Kidney (tissue), 13 donors: ENCODE measurements at regions not wholly inside any gene's neighbourhood (a gene's known extent, or its start where the extent isn't known, plus 50 kb on each side); places are given as distances from the start of the nearest gene placed in this dataset.
"Not testable (repeated sequence)": the region's sequence is repeated elsewhere in the genome, so short reads cannot be mapped to it uniquely, and the experiment has no call there.

Source experiments
- DNase-seq, 5 donors: peaks; one replicate each; pipeline ENCODE4 v3.0.0-alpha.2; 2013 to 2020
- FAIRE-seq: peaks from 2 replicates; lab custom pipeline; 2012; peaks lifted over from hg19 to GRCh38; lab: Jason Lieb, UNC
- H3K27ac ChIP-seq, 2 donors: one replicate each; pipeline ENCODE4 v1.7.0; 2013; ENCODE audit warnings: low read depth in 2 of 2, low read length in 2 of 2, inconsistent platforms in 1 of 2
- H3K27me3 ChIP-seq: one replicate; pipeline ENCODE4 v1.7.1; 2013; ENCODE audit warnings: low read length, inconsistent platforms; ENCODE audit not compliant: control insufficient read depth, insufficient read depth
- H3K36me3 ChIP-seq, 3 donors: one replicate each; pipeline versions ENCODE4 v1.7.0 to v1.7.1; 2013; ENCODE audit warnings: low read length in 3 of 3, control low read depth in 1 of 3, inconsistent platforms in 1 of 3; ENCODE audit not compliant: insufficient read depth in 3 of 3, control insufficient read depth in 2 of 3
- H3K4me1 ChIP-seq, 3 donors: one replicate each; pipeline versions ENCODE4 v1.7.0 to v1.7.1; 2013; ENCODE audit warnings: low read length in 3 of 3, inconsistent platforms in 1 of 3, low read depth in 1 of 3; ENCODE audit not compliant: control insufficient read depth in 2 of 3, insufficient read depth in 2 of 3
- H3K4me3 ChIP-seq, 3 donors: one replicate each; pipeline versions ENCODE4 v1.7.0 to v1.8.1; 2013; ENCODE audit warnings: low read length in 3 of 3, control low read depth in 1 of 3, inconsistent platforms in 1 of 3
- H3K9ac ChIP-seq, 3 donors: one replicate each; pipeline versions ENCODE4 v1.7.0 to v1.7.1; 2013; ENCODE audit warnings: low read length in 3 of 3, control low read depth in 1 of 3, inconsistent platforms in 1 of 3
- H3K9me3 ChIP-seq, 3 donors: one replicate each; pipeline versions ENCODE4 v1.7.0 to v1.7.1; 2013; ENCODE audit warnings: low read length in 3 of 3, control low read depth in 1 of 3, inconsistent platforms in 1 of 3; ENCODE audit not compliant: control insufficient read depth in 2 of 3, insufficient read depth in 1 of 3
- CTCF ChIP-seq: IDR thresholded peaks from 3 replicates; pipeline ENCODE4 v1.5.1; 2012; ENCODE audit warnings: mild to moderate bottlenecking, moderate library complexity, borderline replicate concordance; ENCODE audit not compliant: insufficient read depth; ENCODE audit errors: extremely low read depth
- intact Hi-C: fragments of 100-400 bp; cut with DNase I; formaldehyde crosslinking; loops from one replicate; pipeline ENCODE4 v1.11.1; 2022
- donor health status: control.
- donor health status: control.
- donor health status: control.
- donor health status: control.
- donor health status: control.
- donor health status: DM: yes; HTN: yes; CAD: no.
- donor health status: Normal renal cell carcinoma (clear cell type).

GRCh38 chr6:62982951-62983350 lies 228.3 kb upstream of the FKBP1C start:
- Histone ChIP-seq H3K36me3 (no peaks in the 10 kb centered on the region), H3K4me1 (no peaks in the 10 kb centered on the region), H3K9me3 (no peaks in the 10 kb centered on the region), H3K4me3 (no peak overlapping the region), H3K9ac (no peak overlapping the region), H3K27ac (no peak overlapping the region), H3K27me3 (no peaks in the 10 kb centered on the region)
- intact Hi-C loops: no loop called here
- FAIRE-seq (peak; percentile 29), DNase-seq (no peak)
- no peak for TF ChIP-seq CTCF

GRCh38 chr6:62991696-62992095 lies 219.6 kb upstream of the FKBP1C start:
- H3K27ac ChIP-seq, H3K36me3 ChIP-seq, H3K4me3 ChIP-seq, intact Hi-C loops, H3K9ac ChIP-seq, H3K9me3 ChIP-seq, H3K4me1 ChIP-seq, FAIRE-seq, H3K27me3 ChIP-seq, DNase-seq: not testable (repeated sequence)

GRCh38 chr6:62993951-62994350 lies 217.3 kb upstream of the FKBP1C start:
- H3K9me3 ChIP-seq: no peaks in the 10 kb centered on the region
- FAIRE-seq (no peak), DNase-seq (no peak)
- intact Hi-C loops: no loop called here
- no peak overlapping the region for H3K9ac ChIP-seq
- H3K4me1 ChIP-seq: no peaks in the 10 kb centered on the region
- H3K27ac ChIP-seq: no peak overlapping the region
- no peak overlapping the region for H3K4me3 ChIP-seq
- H3K36me3 ChIP-seq: no peaks in the 10 kb centered on the region
- no peak for TF ChIP-seq CTCF
- no peaks in the 10 kb centered on the region for H3K27me3 ChIP-seq

- TF ChIP-seq CTCF: no peak
- no peak overlapping the region for H3K4me3 ChIP-seq
- H3K27me3 ChIP-seq: no peaks in the 10 kb centered on the region
- no peak overlapping the region for H3K9ac ChIP-seq
- intact Hi-C loops: no loop called here
- H3K9me3 ChIP-seq: no peaks in the 10 kb centered on the region
- peak in 2 of 5 donors; percentile 30 to 54 for DNase-seq
- FAIRE-seq: no peak
- H3K4me1 ChIP-seq: no peaks in the 10 kb centered on the region
- H3K36me3 ChIP-seq: no peaks in the 10 kb centered on the region
- peak overlapping the region in 1 of 2 donors; percentile 41 for H3K27ac ChIP-seq
Observed at GRCh38 chr6:62998022-62998421, 213.2 kb upstream of the FKBP1C start.

GRCh38 chr6:62999242-62999641 lies 212.0 kb upstream of the FKBP1C start:
- H3K27ac ChIP-seq, H3K4me3 ChIP-seq, intact Hi-C loops, H3K27me3 ChIP-seq, H3K9me3 ChIP-seq, H3K4me1 ChIP-seq, H3K36me3 ChIP-seq, DNase-seq, FAIRE-seq, H3K9ac ChIP-seq: not testable (repeated sequence)
